Fibroblast of lung (primary cell): ENCODE measurements at regions not wholly inside any gene's neighbourhood (a gene's known extent, or its start where the extent isn't known, plus 50 kb on each side); places are given as distances from the start of the nearest gene placed in this dataset.

Experiments
- EZH2 ChIP-seq: IDR thresholded peaks from 2 replicates; pipeline ENCODE4 v1.5.1; 2012; ENCODE audit warnings: low read length, control low read depth, mild to moderate bottlenecking; ENCODE audit errors: missing control alignments
- TF ChIP-seq, protein P1 (sequence below), 2 donors: IDR thresholded peaks in 1 of 2; conservative IDR thresholded peaks in 1 of 2; 1 replicate in 1 of 2; 2 replicates in 1 of 2; pipeline ENCODE4 v1.5.1; 2011 to 2012; ENCODE audit warnings: low read length in 2 of 2, control low read depth in 1 of 2, inconsistent platforms in 1 of 2, low read depth in 1 of 2, mild to moderate bottlenecking in 1 of 2

DNA sequence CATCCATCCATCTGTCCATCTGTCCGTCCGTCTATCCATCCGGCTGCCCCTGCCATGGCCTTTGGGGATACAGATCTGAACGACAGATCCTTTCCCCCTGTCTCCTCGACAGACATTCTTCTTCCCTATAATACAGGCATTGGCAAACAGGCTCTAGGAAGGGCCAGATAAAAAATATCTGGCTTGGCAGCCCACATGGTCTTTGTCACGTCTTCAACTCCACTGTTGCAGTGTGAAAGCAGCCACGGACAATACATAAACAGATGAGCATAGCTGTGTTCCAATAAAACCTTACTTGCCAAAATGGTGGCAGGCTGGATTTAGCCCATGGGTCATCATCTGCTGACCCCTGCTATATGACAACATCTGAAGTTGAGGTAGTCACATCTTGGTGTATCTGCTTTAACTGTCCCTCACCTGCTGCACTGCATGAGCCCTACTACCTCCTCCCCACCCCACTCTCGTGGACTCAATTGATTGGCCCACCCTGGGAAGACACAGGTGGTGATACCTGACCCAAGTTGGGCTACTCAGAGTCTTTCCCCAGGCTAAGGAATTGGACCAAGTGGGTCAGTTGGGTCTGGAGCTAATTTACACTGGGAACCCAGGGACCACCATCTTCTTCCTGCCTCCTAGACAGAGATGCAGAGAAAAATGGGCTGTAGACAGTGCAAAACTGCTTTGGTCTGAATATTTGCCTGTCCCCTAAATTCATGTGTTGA is 128.4 kb upstream of the SMAD3 start:
- TF ChIP-seq, protein P1, sequence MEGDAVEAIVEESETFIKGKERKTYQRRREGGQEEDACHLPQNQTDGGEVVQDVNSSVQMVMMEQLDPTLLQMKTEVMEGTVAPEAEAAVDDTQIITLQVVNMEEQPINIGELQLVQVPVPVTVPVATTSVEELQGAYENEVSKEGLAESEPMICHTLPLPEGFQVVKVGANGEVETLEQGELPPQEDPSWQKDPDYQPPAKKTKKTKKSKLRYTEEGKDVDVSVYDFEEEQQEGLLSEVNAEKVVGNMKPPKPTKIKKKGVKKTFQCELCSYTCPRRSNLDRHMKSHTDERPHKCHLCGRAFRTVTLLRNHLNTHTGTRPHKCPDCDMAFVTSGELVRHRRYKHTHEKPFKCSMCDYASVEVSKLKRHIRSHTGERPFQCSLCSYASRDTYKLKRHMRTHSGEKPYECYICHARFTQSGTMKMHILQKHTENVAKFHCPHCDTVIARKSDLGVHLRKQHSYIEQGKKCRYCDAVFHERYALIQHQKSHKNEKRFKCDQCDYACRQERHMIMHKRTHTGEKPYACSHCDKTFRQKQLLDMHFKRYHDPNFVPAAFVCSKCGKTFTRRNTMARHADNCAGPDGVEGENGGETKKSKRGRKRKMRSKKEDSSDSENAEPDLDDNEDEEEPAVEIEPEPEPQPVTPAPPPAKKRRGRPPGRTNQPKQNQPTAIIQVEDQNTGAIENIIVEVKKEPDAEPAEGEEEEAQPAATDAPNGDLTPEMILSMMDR (conservative IDR thresholded peaks at IDR 0.05 in 1 of 2, IDR thresholded peaks at IDR 0.05 in 1 of 2; ENCODE audit: low read depth in 1 of 2, low read length in 2 of 2), result no peak
- TF ChIP-seq EZH2, result no peak
